ENCODE measurements at regions not wholly inside any gene's neighbourhood (a gene's known extent, or its start where the extent isn't known, plus 50 kb on each side); places are given as distances from the start of the nearest gene placed in this dataset.

DNA sequence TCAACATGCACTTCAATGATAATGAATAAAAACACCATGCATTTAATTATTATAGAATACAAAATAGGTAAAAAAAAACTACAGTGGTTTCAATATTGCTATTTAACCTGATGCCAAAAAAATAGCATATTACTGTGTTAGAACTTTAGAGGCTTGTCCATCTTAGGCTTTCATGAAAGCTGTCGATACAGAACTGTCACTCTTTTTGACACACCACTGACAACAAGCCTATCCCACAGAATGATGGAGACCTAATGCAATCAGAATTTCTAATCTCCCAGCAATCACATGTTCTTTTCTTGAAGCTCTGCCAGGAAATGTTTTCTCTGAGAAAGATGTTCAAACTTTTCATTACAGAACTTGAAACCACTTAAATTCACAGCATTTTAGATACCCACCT, 490.3 kb upstream of the EPHA6 start (continued):
- TF ChIP-seq REST (IDR thresholded peaks at IDR 0.05; ENCODE audit: borderline replicate concordance) = no peak
- TF ChIP-seq REST (CRISPR knock-in tag; IDR thresholded peaks at IDR 0.05; ENCODE audit: low read depth) = no peak
- no peak for TF ChIP-seq ZNF316 (IDR thresholded peaks at IDR 0.05)
- no peak for TF ChIP-seq LCOR (CRISPR knock-in tag; IDR thresholded peaks at IDR 0.05)
- no peak for TF ChIP-seq HNRNPH1 (optimal IDR thresholded peaks at IDR 0.05; ENCODE audit: low read depth, low read length)

Measured in K562 (cell line).